GM12865 (cell line): ENCODE measurements at regions not wholly inside any gene's neighbourhood (a gene's known extent, or its start where the extent isn't known, plus 50 kb on each side); places are given as distances from the start of the nearest gene placed in this dataset.

Experiments used
- DNase-seq: peaks from one replicate; pipeline ENCODE4 v3.0.0; 2010; ENCODE audit warnings: low read depth
- H3K4me3 ChIP-seq: 2 replicates; pipeline ENCODE4 v1.5.1; 2011; ENCODE audit warnings: mild to moderate bottlenecking, low read depth, low read length, control low read depth
- TF ChIP-seq, protein P1 (sequence below): IDR thresholded peaks from 2 replicates; pipeline ENCODE4 v1.5.1; 2011; ENCODE audit warnings: low read length, control low read depth, low read depth, inconsistent platforms; ENCODE audit not compliant: insufficient read depth; ENCODE audit errors: missing control alignments

GRCh38 chr5:38117784-38118479 lies 140.4 kb upstream of the EGFLAM start:
- TF ChIP-seq, protein P1, sequence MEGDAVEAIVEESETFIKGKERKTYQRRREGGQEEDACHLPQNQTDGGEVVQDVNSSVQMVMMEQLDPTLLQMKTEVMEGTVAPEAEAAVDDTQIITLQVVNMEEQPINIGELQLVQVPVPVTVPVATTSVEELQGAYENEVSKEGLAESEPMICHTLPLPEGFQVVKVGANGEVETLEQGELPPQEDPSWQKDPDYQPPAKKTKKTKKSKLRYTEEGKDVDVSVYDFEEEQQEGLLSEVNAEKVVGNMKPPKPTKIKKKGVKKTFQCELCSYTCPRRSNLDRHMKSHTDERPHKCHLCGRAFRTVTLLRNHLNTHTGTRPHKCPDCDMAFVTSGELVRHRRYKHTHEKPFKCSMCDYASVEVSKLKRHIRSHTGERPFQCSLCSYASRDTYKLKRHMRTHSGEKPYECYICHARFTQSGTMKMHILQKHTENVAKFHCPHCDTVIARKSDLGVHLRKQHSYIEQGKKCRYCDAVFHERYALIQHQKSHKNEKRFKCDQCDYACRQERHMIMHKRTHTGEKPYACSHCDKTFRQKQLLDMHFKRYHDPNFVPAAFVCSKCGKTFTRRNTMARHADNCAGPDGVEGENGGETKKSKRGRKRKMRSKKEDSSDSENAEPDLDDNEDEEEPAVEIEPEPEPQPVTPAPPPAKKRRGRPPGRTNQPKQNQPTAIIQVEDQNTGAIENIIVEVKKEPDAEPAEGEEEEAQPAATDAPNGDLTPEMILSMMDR, result no peak
- no peak overlapping the region for H3K4me3 ChIP-seq

GRCh38 chr5:38115318-38115827 lies 143.0 kb upstream of the EGFLAM start:
- TF ChIP-seq, protein P1, result no peak
- no peak for DNase-seq

More at GRCh38 chr5:38117784-38118479, 140.4 kb upstream of the EGFLAM start:
- DNase-seq, result no peak

GRCh38 chr5:38113880-38114279 lies 144.5 kb upstream of the EGFLAM start:
- TF ChIP-seq, protein P1, result no peak
- no peak overlapping the region for H3K4me3 ChIP-seq
- no peak for DNase-seq

More at GRCh38 chr5:38115318-38115827, 143.0 kb upstream of the EGFLAM start:
- H3K4me3 ChIP-seq, result no peak overlapping the region

DNA sequence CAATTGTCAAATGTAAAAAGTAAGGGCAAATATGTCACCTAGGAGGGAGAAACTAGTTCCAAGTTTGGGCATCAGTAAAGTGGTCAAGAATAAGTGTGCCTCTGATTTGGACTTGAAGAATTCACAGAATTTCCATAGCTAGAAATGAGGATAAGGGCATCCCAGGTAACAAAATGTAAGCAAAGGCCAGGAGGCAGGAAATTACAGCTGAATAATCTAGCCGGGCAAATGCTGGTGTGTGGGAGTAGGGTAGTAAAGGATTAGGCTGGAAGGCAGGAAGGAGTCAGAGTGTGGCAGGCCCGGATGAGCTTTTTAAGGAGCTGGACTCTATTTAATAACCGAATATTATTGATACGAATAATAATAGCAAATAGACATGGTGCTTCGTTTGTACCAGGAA lies 144.9 kb upstream of the EGFLAM start:
- DNase-seq, result no peak
- TF ChIP-seq, protein P1, result no peak
- H3K4me3 ChIP-seq, result no peak overlapping the region

DNA sequence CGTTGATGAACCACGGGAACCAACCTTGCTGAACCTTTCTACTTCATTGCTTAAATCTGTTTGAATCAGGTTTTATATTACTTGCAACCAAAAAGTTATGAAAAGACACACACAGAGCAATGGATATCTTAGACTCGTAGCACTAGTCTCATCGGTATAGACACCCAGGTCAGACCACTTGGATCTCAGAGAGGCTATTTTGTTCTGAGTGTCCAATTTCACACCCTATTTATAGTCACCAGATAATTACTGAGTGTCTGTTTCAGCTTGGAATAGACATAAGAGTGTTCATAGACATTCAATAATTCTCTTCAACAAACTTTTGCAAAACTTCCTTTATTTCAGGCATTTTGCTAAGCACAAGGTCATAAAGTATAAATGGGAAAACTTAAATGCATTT lies 145.4 kb upstream of the EGFLAM start:
- TF ChIP-seq, protein P1, result no peak
- no peak for DNase-seq
- no peak overlapping the region for H3K4me3 ChIP-seq

DNA sequence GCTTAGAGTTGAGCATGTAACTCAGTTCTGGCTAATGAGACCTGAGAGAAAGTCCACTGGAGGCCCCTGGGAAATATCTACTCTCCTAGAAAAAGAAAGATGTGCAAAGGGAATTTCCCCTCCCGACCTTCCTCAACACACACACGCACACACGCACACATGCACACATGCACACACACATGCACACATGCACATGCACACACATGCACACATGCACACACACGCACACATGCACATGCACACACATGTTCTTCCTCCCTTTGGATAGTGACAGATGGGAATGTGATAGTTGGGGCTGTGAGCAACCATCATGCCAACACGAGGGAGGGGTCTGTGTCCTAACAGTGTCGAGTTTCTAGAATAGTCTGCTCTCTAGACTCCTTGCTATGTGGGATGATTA lies 148.2 kb upstream of the EGFLAM start:
- no peak for DNase-seq

DNA sequence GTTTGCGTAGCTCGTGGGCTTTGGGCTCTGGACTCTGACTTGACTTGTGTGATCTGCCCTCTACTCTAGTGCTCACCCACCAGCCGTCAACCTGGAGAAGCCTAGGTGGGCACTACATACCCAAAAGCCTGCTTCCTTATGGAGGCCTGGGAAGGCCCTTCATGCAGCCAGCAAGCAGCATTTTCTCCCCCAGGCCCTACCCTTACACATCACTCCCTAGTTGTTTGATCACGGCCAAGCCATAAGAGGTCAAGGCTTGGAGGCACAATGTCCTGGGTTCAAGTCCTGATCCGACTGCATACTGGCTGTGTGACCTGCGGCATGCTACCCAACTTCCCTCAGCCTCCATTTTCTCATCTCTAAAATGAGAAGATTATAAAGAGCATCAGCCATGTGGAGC lies 151.3 kb upstream of the EGFLAM start:
- TF ChIP-seq, protein P1, result no peak
- no peak for DNase-seq
- H3K4me3 ChIP-seq, result no peak overlapping the region

More for the DNA sequence above, 148.2 kb upstream of the EGFLAM start:
- TF ChIP-seq, protein P1, result no peak
- no peak overlapping the region for H3K4me3 ChIP-seq
